ENCODE measurements at regions not wholly inside any gene's neighbourhood (a gene's known extent, or its start where the extent isn't known, plus 50 kb on each side); places are given as distances from the start of the nearest gene placed in this dataset.

GRCh38 chr14:23864259-23864658, 89.3 kb upstream of the DHRS4 start:
- no peak for DNase-seq (ENCODE audit: insufficient read length, low spot score)
- no peak for FAIRE-seq
- TF ChIP-seq TAF1 (IDR thresholded peaks at IDR 0.05; ENCODE audit: low read depth, low read length) (no peak), SPI1 (IDR thresholded peaks at IDR 0.05; ENCODE audit: low read depth, low read length) (no peak)

- no peak for DNase-seq (ENCODE audit: insufficient read length, low spot score)
- no peak for FAIRE-seq
- TF ChIP-seq POLR2AphosphoS5 (IDR thresholded peaks at IDR 0.05; ENCODE audit: low read depth, low read length) (no peak), TAF1 (IDR thresholded peaks at IDR 0.05; ENCODE audit: low read depth, low read length) (no peak), POLR2A (IDR thresholded peaks at IDR 0.05; ENCODE audit: low read depth, low read length) (no peak), PAX5 (IDR thresholded peaks at IDR 0.05; ENCODE audit: insufficient read depth, low read length, severe bottlenecking) (no peak), POU2F2 (IDR thresholded peaks at IDR 0.05; ENCODE audit: low read depth, low read length) (no peak), SPI1 (IDR thresholded peaks at IDR 0.05; ENCODE audit: low read depth, low read length) (no peak)
Measured at GRCh38 chr14:23864861-23865260, 88.7 kb upstream of the DHRS4 start.

GRCh38 chr14:23865502-23865901, 88.1 kb upstream of the DHRS4 start:
- no peak for FAIRE-seq
- DNase-seq (ENCODE audit: insufficient read length, low spot score): no peak
- TF ChIP-seq POLR2A (IDR thresholded peaks at IDR 0.05; ENCODE audit: low read depth, low read length) (no peak), TAF1 (IDR thresholded peaks at IDR 0.05; ENCODE audit: low read depth, low read length) (no peak), SPI1 (IDR thresholded peaks at IDR 0.05; ENCODE audit: low read depth, low read length) (no peak), POU2F2 (IDR thresholded peaks at IDR 0.05; ENCODE audit: low read depth, low read length) (no peak), POLR2AphosphoS5 (IDR thresholded peaks at IDR 0.05; ENCODE audit: low read depth, low read length) (no peak), PAX5 (IDR thresholded peaks at IDR 0.05; ENCODE audit: insufficient read depth, low read length, severe bottlenecking) (no peak)

GRCh38 chr14:23866269-23866668, 87.3 kb upstream of the DHRS4 start:
- TF ChIP-seq POU2F2 (IDR thresholded peaks at IDR 0.05; ENCODE audit: low read depth, low read length): no peak
- TF ChIP-seq TAF1 (IDR thresholded peaks at IDR 0.05; ENCODE audit: low read depth, low read length): no peak
- TF ChIP-seq PAX5 (IDR thresholded peaks at IDR 0.05; ENCODE audit: insufficient read depth, low read length, severe bottlenecking): no peak
- no peak for TF ChIP-seq POLR2AphosphoS5 (IDR thresholded peaks at IDR 0.05; ENCODE audit: low read depth, low read length)
- TF ChIP-seq SPI1 (IDR thresholded peaks at IDR 0.05; ENCODE audit: low read depth, low read length): no peak
- TF ChIP-seq POLR2A (IDR thresholded peaks at IDR 0.05; ENCODE audit: low read depth, low read length): no peak
- no peak for DNase-seq (ENCODE audit: insufficient read length, low spot score)
- FAIRE-seq: no peak

GRCh38 chr14:23869078-23869719, 84.4 kb upstream of the DHRS4 start:
- TF ChIP-seq PAX5 (IDR thresholded peaks at IDR 0.05; ENCODE audit: insufficient read depth, low read length, severe bottlenecking) (no peak), SPI1 (IDR thresholded peaks at IDR 0.05; ENCODE audit: low read depth, low read length) (no peak), POLR2AphosphoS5 (IDR thresholded peaks at IDR 0.05; ENCODE audit: low read depth, low read length) (no peak), TAF1 (IDR thresholded peaks at IDR 0.05; ENCODE audit: low read depth, low read length) (no peak), POU2F2 (IDR thresholded peaks at IDR 0.05; ENCODE audit: low read depth, low read length) (no peak), POLR2A (IDR thresholded peaks at IDR 0.05; ENCODE audit: low read depth, low read length) (no peak)
- no peak for FAIRE-seq
- DNase-seq (ENCODE audit: insufficient read length, low spot score): no peak

GRCh38 chr14:23876160-23876750, 77.3 kb upstream of the DHRS4 start:
- DNase-seq (ENCODE audit: insufficient read length, low spot score) (no peak), FAIRE-seq (no peak)
- no peak for TF ChIP-seq POLR2AphosphoS5 (IDR thresholded peaks at IDR 0.05; ENCODE audit: low read depth, low read length)
- no peak for TF ChIP-seq POLR2A (IDR thresholded peaks at IDR 0.05; ENCODE audit: low read depth, low read length)
- TF ChIP-seq POU2F2 (IDR thresholded peaks at IDR 0.05; ENCODE audit: low read depth, low read length): no peak
- TF ChIP-seq PAX5 (IDR thresholded peaks at IDR 0.05; ENCODE audit: insufficient read depth, low read length, severe bottlenecking): no peak
- no peak for TF ChIP-seq TAF1 (IDR thresholded peaks at IDR 0.05; ENCODE audit: low read depth, low read length)
- TF ChIP-seq SPI1 (IDR thresholded peaks at IDR 0.05; ENCODE audit: low read depth, low read length): no peak

- DNase-seq (ENCODE audit: insufficient read length, low spot score): no peak
- FAIRE-seq: no peak
- TF ChIP-seq POLR2A (IDR thresholded peaks at IDR 0.05; ENCODE audit: low read depth, low read length) (no peak), POLR2AphosphoS5 (IDR thresholded peaks at IDR 0.05; ENCODE audit: low read depth, low read length) (no peak), TAF1 (IDR thresholded peaks at IDR 0.05; ENCODE audit: low read depth, low read length) (no peak), POU2F2 (IDR thresholded peaks at IDR 0.05; ENCODE audit: low read depth, low read length) (no peak), PAX5 (IDR thresholded peaks at IDR 0.05; ENCODE audit: insufficient read depth, low read length, severe bottlenecking) (no peak), SPI1 (IDR thresholded peaks at IDR 0.05; ENCODE audit: low read depth, low read length) (no peak)
Measured at GRCh38 chr14:23877111-23877510, 76.5 kb upstream of the DHRS4 start.

- TF ChIP-seq POLR2AphosphoS5 (IDR thresholded peaks at IDR 0.05; ENCODE audit: low read depth, low read length) (no peak), SPI1 (IDR thresholded peaks at IDR 0.05; ENCODE audit: low read depth, low read length) (no peak), POU2F2 (IDR thresholded peaks at IDR 0.05; ENCODE audit: low read depth, low read length) (no peak), TAF1 (IDR thresholded peaks at IDR 0.05; ENCODE audit: low read depth, low read length) (no peak), PAX5 (IDR thresholded peaks at IDR 0.05; ENCODE audit: insufficient read depth, low read length, severe bottlenecking) (no peak), POLR2A (IDR thresholded peaks at IDR 0.05; ENCODE audit: low read depth, low read length) (no peak)
- FAIRE-seq (peak; percentile 16), DNase-seq (ENCODE audit: insufficient read length, low spot score) (no peak)
Measured at GRCh38 chr14:23877538-23878180, 75.9 kb upstream of the DHRS4 start.

GRCh38 chr14:23881282-23881681, 72.3 kb upstream of the DHRS4 start:
- no peak for DNase-seq (ENCODE audit: insufficient read length, low spot score)
- FAIRE-seq: no peak

More at GRCh38 chr14:23881282-23881681, 72.3 kb upstream of the DHRS4 start:
- no peak for TF ChIP-seq POLR2A (IDR thresholded peaks at IDR 0.05; ENCODE audit: low read depth, low read length)
- TF ChIP-seq TAF1 (IDR thresholded peaks at IDR 0.05; ENCODE audit: low read depth, low read length): no peak
- no peak for TF ChIP-seq POLR2AphosphoS5 (IDR thresholded peaks at IDR 0.05; ENCODE audit: low read depth, low read length)
